Activated CD4-positive, alpha-beta memory T cell treated with anti-CD3 and anti-CD28 coated beads, Interleukin-2, amount 10 ng/mL, durations not matched to agents 7 days and 5 days (primary cell): ENCODE measurements at regions not wholly inside any gene's neighbourhood (a gene's known extent, or its start where the extent isn't known, plus 50 kb on each side); places are given as distances from the start of the nearest gene placed in this dataset.

Source experiments
- CTCF ChIA-PET: fragments of 350-600 bp; sonication (Branson Sonifier 250); formaldehyde crosslinking; loops from one replicate; lab custom pipeline; 2021; ENCODE audit warnings: antibody characterized with exemption, inconsistent platforms; lab: Charles Lee
- POLR2A ChIA-PET: fragments of 350-600 bp; sonication (Branson Sonifier 250); formaldehyde crosslinking; loops from one replicate; lab custom pipeline; 2021; ENCODE audit warnings: antibody characterized with exemption; lab: Charles Lee
- DNase-seq: peaks from one replicate; pipeline ENCODE4 v3.0.0-alpha.2; 2020
- H3K27ac Mint-ChIP-seq: one replicate; pipeline ENCODE4 v1.8.0; 2021; ENCODE audit warnings: mild to moderate bottlenecking, mixed read lengths
- H3K27me3 Mint-ChIP-seq: one replicate; pipeline ENCODE4 v1.8.0; 2021; ENCODE audit warnings: mixed read lengths
- H3K36me3 Mint-ChIP-seq: one replicate; pipeline ENCODE4 v1.8.0; 2021; ENCODE audit warnings: low read depth, mixed read lengths
- H3K4me1 Mint-ChIP-seq: one replicate; pipeline ENCODE4 v1.8.0; 2021; ENCODE audit warnings: mixed read lengths
- H3K4me3 Mint-ChIP-seq: one replicate; pipeline ENCODE4 v1.8.0; 2021; ENCODE audit warnings: mild to moderate bottlenecking, mixed read lengths
- H3K9me3 Mint-ChIP-seq: one replicate; pipeline ENCODE4 v1.8.0; 2021; ENCODE audit warnings: mixed read lengths

DNA sequence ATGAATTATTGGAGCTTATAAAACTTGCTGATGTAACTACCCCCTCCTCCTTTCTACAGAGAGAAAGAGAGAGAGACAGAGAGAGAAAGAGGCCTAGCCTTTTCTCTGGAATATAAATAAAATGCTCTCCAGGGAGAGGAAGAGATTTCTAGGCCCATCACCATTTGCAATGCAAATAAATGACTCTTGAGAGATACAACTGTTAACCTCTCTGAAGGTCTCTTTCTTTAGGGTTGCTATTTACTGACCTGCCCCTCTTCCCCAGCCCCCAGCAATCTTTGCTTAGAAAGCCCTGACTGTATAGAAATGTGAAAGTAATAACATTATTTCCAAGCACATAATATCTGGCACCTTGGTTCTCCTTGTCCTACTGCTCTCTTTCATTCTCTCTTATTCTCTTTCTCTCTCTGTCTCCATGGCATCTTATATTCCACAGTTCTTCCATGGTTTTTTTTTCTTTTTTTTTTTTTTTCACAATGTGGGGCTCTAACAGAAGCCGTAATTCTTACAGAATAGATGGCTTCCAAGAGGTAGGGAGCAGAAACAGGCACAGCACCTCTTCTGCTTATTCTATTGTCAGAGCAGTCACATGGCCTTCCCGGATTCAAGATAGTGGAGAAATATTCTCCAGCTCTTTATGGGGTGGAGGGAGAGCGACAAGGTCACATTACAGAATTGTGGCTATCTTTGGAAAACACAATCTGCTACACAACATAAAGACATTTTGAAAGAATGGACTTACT, 1087.9 kb upstream of the NUDT12 start:
- no peaks in the 10 kb centered on the region for H3K27me3 Mint-ChIP-seq
- H3K4me3 Mint-ChIP-seq, result no peak overlapping the region
- no peak for DNase-seq
- H3K36me3 Mint-ChIP-seq, result no peaks in the 10 kb centered on the region
- no peak overlapping the region for H3K27ac Mint-ChIP-seq
- ChIA-PET POLR2A (no interaction called here), CTCF (no interaction called here)
- no peaks in the 10 kb centered on the region for H3K4me1 Mint-ChIP-seq
- peaks cover 4% of the 10 kb centered on the region for H3K9me3 Mint-ChIP-seq

DNA sequence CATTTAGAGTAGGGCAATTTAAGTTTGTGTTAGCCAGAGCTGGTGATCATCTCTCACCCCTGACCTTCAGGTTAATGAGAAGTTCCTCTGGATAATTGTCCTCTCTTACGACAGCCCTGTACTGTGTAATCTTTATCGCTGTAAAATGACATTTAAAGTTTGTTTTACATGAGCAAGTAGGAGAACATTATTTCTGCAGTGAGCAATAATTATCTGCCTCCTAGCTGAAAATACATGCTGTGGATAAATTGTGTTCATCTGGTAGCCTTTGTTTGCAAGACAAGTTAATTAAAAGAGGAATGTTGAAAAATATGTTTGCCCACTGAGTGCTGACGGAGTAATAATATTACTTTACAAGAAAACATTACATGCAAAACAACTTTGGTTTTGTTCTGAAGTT, 1083.8 kb upstream of the NUDT12 start:
- Mint-ChIP-seq H3K4me3 (no peak overlapping the region), H3K27me3 (no peaks in the 10 kb centered on the region), H3K36me3 (no peaks in the 10 kb centered on the region), H3K9me3 (peaks cover 2% of the 10 kb centered on the region), H3K27ac (no peak overlapping the region), H3K4me1 (no peaks in the 10 kb centered on the region)
- ChIA-PET POLR2A (no interaction called here), CTCF (no interaction called here)
- no peak for DNase-seq

DNA sequence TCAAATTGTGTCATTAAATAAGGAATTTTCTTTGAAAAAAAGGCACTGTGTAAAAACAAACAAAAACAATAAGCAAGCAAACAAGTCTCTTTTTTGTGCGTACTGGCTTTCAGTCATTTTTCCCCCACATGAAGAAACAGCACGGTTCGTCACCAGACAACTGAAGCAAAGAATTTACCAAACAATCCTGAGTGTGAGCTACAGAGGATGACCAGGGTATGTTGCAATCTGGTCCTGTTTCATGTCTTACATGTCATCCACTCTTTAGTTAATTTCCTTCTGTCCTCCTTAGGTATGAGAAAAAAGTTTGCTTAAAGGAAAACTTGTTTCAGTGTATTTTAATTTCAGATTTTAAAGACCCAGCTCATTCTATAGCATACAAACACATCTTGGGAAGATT, 1080.7 kb upstream of the NUDT12 start:
- Mint-ChIP-seq H3K9me3 (peaks cover 2% of the 10 kb centered on the region), H3K27ac (no peak overlapping the region), H3K4me3 (no peak overlapping the region), H3K27me3 (no peaks in the 10 kb centered on the region), H3K4me1 (no peaks in the 10 kb centered on the region), H3K36me3 (no peaks in the 10 kb centered on the region)
- POLR2A ChIA-PET, result no interaction called here
- CTCF ChIA-PET, result no interaction called here
- no peak for DNase-seq

DNA sequence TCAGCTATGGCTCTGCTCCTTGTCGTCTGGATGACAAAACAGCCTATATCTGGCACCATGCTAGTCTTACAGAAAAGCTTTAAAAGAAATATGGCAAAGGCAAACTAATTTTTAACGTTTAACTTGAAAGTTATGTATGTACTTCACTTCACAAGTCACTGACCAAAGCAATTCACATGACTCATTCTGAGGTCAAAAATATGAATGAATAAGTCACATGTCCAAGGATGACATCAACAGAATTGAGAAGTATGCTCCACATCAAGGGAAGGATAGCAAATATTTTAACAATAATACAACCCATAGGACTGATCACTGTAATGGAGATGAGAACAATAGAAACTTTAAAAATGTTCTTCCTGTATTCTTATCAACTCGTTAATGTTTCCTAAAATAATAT, 1072.6 kb upstream of the NUDT12 start:
- ChIA-PET POLR2A (no interaction called here), CTCF (no interaction called here)
- H3K27me3 Mint-ChIP-seq, result no peaks in the 10 kb centered on the region
- no peak for DNase-seq
- H3K27ac Mint-ChIP-seq, result no peak overlapping the region
- no peak overlapping the region for H3K4me3 Mint-ChIP-seq
- H3K36me3 Mint-ChIP-seq, result no peaks in the 10 kb centered on the region
- no peaks in the 10 kb centered on the region for H3K9me3 Mint-ChIP-seq
- no peaks in the 10 kb centered on the region for H3K4me1 Mint-ChIP-seq

DNA sequence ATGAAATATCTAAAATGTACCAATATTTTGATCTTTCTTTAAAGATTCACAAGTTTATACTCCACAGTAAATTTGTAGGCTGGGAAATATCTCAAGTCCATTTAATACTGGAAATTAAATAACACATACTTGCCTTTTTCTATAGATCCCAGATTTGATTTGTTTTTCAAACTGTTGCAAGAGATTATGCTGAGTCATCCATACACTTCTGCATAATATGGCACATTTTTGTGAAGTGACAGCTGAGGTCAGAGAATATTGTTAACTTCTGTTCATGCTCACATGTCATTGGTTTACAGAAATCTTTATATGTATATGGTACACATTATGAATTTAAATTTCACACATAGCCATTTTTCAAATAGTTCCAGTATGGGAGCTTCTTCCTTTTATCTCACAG, 1066.3 kb upstream of the NUDT12 start:
- Mint-ChIP-seq H3K27me3 (no peaks in the 10 kb centered on the region), H3K9me3 (no peaks in the 10 kb centered on the region), H3K4me1 (no peaks in the 10 kb centered on the region), H3K36me3 (no peaks in the 10 kb centered on the region), H3K4me3 (no peak overlapping the region), H3K27ac (no peak overlapping the region)
- ChIA-PET CTCF (no interaction called here), POLR2A (no interaction called here)
- DNase-seq, result no peak

DNA sequence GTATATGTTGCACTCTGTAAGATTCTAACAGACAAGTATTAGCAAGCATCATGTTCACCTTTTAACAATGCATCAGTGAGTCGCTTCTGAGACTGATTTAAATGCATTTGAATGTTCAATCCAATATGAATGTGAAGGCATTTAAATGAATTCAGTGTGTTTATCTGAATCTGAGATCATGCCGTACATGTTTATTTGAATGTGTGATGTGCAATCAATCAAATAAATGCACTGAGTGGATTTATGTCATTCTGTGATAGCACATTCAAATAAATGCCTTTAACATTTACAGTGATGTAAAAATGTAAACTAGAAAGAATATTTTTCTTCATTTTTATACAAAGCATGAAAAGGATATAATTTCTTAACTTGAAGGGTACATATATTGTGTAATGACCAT, 1063.5 kb upstream of the NUDT12 start:
- Mint-ChIP-seq H3K4me3 (no peak overlapping the region), H3K27ac (no peak overlapping the region), H3K27me3 (no peaks in the 10 kb centered on the region), H3K9me3 (no peaks in the 10 kb centered on the region), H3K36me3 (no peaks in the 10 kb centered on the region), H3K4me1 (no peaks in the 10 kb centered on the region)
- POLR2A ChIA-PET, result no interaction called here
- CTCF ChIA-PET, result no interaction called here
- no peak for DNase-seq

DNA sequence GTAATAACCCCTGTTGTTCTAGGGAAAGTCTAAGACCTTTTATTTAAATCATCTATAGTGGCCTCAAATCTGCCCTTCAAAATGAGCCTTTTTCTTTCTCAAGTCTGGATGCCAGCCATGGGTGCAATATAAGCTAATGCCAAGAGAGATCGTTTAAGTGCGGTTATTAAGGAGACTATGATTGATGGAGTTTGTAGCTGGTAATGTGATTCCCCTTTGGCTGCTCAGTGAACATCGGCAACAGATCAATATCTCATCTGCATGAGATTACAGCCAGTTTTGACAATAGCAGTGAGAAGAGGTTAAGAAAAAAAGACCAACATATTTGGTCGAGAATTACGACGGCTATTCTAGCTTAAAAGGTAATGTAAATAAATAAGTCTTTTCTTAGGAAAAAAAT, 1049.4 kb upstream of the NUDT12 start:
- ChIA-PET CTCF (no interaction called here), POLR2A (no interaction called here)
- no peak for DNase-seq
- H3K36me3 Mint-ChIP-seq, result no peaks in the 10 kb centered on the region
- no peak overlapping the region for H3K4me3 Mint-ChIP-seq
- peaks cover 10% of the 10 kb centered on the region for H3K9me3 Mint-ChIP-seq
- no peak overlapping the region for H3K27ac Mint-ChIP-seq
- H3K27me3 Mint-ChIP-seq, result no peaks in the 10 kb centered on the region
- no peaks in the 10 kb centered on the region for H3K4me1 Mint-ChIP-seq

DNA sequence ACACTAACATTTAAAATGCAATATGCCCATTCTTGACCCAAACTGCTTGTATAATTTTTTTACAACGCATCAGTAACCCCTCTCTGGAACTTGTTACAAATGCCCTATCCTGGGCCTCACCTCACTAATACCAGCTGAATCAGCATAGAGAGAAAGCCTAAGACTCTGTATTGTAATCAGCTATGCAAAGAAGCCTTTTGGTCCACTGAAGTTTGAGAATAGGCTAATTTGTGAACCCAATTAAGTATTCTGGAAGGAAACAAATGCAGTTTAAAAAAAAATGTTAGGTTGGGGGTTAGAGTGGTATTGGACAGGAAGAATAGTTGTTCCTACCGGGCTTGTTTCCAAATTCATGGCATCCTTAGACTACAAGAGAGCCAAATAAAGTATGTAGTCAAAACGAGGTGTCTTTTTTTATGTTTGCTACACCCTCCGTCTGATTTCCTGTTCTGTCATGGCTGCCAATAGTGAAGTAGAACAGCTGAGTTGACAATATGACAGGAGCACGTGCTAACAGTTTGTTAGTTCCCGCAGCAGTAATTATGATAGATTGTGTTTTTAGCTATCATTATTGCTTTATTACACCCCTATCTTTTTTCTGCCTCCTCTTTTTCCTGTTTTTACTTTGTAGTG, 1048.7 kb upstream of the NUDT12 start:
- H3K4me3 Mint-ChIP-seq, result no peak overlapping the region
- no peak overlapping the region for H3K27ac Mint-ChIP-seq
- H3K36me3 Mint-ChIP-seq, result no peaks in the 10 kb centered on the region
- DNase-seq, result no peak
- CTCF ChIA-PET, result no interaction called here
- H3K4me1 Mint-ChIP-seq, result no peaks in the 10 kb centered on the region
- H3K9me3 Mint-ChIP-seq, result peaks cover 10% of the 10 kb centered on the region
- no peaks in the 10 kb centered on the region for H3K27me3 Mint-ChIP-seq
- POLR2A ChIA-PET, result no interaction called here

DNA sequence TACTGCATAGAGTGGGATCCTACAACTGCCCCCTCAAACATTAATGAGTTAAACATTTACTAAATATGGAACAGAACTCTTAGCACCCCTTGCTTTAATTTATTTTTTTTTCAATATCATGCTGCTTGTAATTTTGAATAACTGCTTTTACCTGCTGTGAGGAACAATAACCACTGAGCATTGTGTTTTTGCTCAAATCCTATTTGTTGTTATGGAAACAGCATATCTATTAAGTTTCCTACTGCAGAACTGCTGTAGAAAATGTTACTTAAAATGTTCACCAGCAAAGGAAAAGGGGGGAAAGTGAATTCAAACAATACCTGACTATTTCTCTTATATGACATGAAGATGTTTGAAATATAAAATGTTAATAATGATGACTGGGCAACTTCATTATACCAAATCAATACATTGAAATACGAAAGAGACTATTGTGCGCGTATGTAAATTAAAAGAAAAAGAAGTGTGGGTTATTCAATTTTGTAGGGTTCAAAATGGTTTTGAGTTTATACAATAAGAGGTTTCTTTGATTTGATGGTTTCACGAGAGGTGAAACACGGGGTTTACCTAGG, 1043.8 kb upstream of the NUDT12 start:
- ChIA-PET POLR2A (no interaction called here), CTCF (no interaction called here)
- Mint-ChIP-seq H3K27ac (no peak overlapping the region), H3K4me3 (no peak overlapping the region), H3K27me3 (no peaks in the 10 kb centered on the region), H3K9me3 (peaks cover 13% of the 10 kb centered on the region), H3K4me1 (no peaks in the 10 kb centered on the region), H3K36me3 (no peaks in the 10 kb centered on the region)
- DNase-seq, result no peak

DNA sequence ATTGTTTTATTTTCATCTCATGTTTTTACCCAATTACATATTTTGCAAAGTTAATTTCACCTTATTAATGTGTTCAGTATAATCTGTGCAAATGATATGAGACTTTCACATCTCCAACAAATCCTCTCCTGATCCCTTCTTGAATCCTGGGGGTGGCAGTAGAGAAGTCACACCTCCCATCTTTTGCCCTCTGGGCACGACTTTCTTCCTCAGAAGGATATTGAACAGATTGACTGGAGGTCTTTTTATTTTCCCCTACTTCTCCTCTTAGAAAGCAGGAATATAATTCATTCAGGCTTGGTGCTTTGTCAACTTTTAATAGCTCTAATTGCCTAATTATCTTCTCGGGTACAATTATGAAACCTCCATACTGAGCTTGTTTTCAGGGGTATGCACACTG, 1037.1 kb upstream of the NUDT12 start:
- Mint-ChIP-seq H3K36me3 (no peaks in the 10 kb centered on the region), H3K27me3 (no peaks in the 10 kb centered on the region), H3K9me3 (peaks cover 14% of the 10 kb centered on the region), H3K4me1 (no peaks in the 10 kb centered on the region), H3K4me3 (no peak overlapping the region), H3K27ac (no peak overlapping the region)
- ChIA-PET CTCF (no interaction called here), POLR2A (no interaction called here)
- no peak for DNase-seq

DNA sequence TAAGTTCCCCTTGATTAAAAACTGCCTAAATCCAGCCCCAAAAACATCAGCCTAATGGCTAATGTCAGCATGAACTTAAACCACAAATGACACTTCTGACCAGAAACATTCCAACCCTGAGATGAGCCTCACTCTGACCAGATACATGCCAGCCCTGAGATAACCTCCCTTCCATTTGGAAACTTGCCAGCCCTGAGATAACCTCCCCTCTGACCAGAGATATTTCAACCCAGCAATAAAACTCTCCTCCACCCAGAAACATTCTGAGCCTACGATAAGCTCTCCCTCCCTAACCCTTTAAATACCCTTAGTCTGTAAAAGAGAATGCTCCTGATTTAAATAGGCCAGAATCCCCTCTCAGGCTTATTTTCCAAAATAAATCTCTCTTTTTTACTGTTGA, 1035.7 kb upstream of the NUDT12 start:
- no peak overlapping the region for H3K4me3 Mint-ChIP-seq
- H3K4me1 Mint-ChIP-seq, result no peaks in the 10 kb centered on the region
- no peak overlapping the region for H3K27ac Mint-ChIP-seq
- POLR2A ChIA-PET, result no interaction called here
- DNase-seq, result no peak
- peaks cover 11% of the 10 kb centered on the region for H3K9me3 Mint-ChIP-seq
- CTCF ChIA-PET, result no interaction called here
- no peaks in the 10 kb centered on the region for H3K27me3 Mint-ChIP-seq
- no peaks in the 10 kb centered on the region for H3K36me3 Mint-ChIP-seq

DNA sequence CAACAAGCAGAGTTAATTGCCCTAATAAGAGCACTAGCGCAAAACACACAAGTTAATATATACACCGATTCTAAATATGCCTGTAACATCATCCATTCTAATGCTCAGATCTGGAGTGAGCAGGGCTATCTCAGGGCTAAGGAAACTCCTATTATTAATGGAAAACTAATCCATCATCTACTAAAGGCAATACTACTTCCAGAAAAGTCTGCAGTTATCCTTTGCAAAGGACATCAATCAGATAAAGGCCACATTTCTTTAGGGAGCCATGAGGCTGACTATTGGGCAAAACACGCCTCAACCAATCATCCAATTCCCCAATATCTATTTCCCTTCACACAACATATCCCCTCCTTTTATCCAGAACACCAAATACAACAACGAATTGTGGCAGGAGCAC, 1032.3 kb upstream of the NUDT12 start:
- no peak overlapping the region for H3K27ac Mint-ChIP-seq
- peaks cover 6% of the 10 kb centered on the region for H3K9me3 Mint-ChIP-seq
- no peaks in the 10 kb centered on the region for H3K4me1 Mint-ChIP-seq
- no peaks in the 10 kb centered on the region for H3K36me3 Mint-ChIP-seq
- ChIA-PET CTCF (no interaction called here), POLR2A (no interaction called here)
- no peak overlapping the region for H3K4me3 Mint-ChIP-seq
- no peaks in the 10 kb centered on the region for H3K27me3 Mint-ChIP-seq
- DNase-seq, result no peak

DNA sequence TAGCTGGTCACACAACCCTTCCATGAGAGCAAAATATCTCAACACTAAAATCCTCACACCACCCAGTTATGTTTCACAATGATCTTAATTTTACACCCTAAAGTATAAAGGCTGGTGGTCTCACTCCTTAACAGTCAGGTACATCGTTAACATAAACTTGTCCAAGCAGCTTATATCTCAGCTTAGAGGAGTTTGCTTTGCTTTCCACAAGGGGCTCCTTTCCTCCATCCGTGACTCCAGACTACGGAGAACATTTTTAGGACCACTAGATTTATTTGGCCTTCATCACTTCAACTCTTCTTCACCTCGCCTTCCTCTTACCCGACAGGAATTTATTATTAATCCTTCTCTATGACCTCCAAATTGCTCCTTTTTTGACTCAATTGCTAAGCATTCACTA, 1014.1 kb upstream of the NUDT12 start:
- DNase-seq, result no peak
- no peaks in the 10 kb centered on the region for H3K36me3 Mint-ChIP-seq
- H3K4me3 Mint-ChIP-seq, result no peak overlapping the region
- H3K27ac Mint-ChIP-seq, result no peak overlapping the region
- ChIA-PET POLR2A (no interaction called here), CTCF (no interaction called here)
- H3K4me1 Mint-ChIP-seq, result no peaks in the 10 kb centered on the region
- H3K9me3 Mint-ChIP-seq, result peaks cover 4% of the 10 kb centered on the region
- no peaks in the 10 kb centered on the region for H3K27me3 Mint-ChIP-seq
